Karpas-422 (cell line): ENCODE measurements at regions not wholly inside any gene's neighbourhood (a gene's known extent, or its start where the extent isn't known, plus 50 kb on each side); places are given as distances from the start of the nearest gene placed in this dataset.

Experiments used
- DNase-seq: peaks from one replicate; pipeline ENCODE4 v3.0.0-alpha.2; 2015
- H2AFZ ChIP-seq: fragments of 200-600 bp; sonication (generic); 2 replicates; pipeline ENCODE4 v1.6.1; 2014; ENCODE audit warnings: antibody characterized with exemption, low read length, mixed read lengths
- H3K27ac ChIP-seq: fragments of 200-600 bp; sonication (generic); 2 replicates; pipeline ENCODE4 v1.5.1; 2014; ENCODE audit warnings: mild to moderate bottlenecking, low read length, moderate library complexity
- H3K27me3 ChIP-seq: fragments of 200-600 bp; sonication (generic); 2 replicates; pipeline ENCODE4 v1.6.1; 2014; ENCODE audit warnings: low read length, mixed read lengths
- H3K36me3 ChIP-seq: fragments of 200-600 bp; sonication (generic); 2 replicates; pipeline ENCODE4 v1.6.1; 2014; ENCODE audit warnings: low read length, mixed read lengths; ENCODE audit not compliant: insufficient read depth
- H3K4me1 ChIP-seq: fragments of 200-600 bp; sonication (generic); 2 replicates; pipeline ENCODE4 v1.6.1; 2014; ENCODE audit warnings: mild to moderate bottlenecking, low read length, mixed read lengths
- H3K4me2 ChIP-seq: fragments of 200-600 bp; sonication (generic); 2 replicates; pipeline ENCODE4 v1.6.1; 2014; ENCODE audit warnings: low read length, low read depth, mild to moderate bottlenecking; ENCODE audit not compliant: poor library complexity, severe bottlenecking
- H3K4me3 ChIP-seq: fragments of 200-600 bp; sonication (generic); 2 replicates; pipeline ENCODE4 v1.5.1; 2014; ENCODE audit warnings: mild to moderate bottlenecking, antibody characterized with exemption, low read length, mixed read lengths
- H3K79me2 ChIP-seq: fragments of 200-600 bp; sonication (generic); 2 replicates; pipeline ENCODE4 v1.6.1; 2014; ENCODE audit warnings: mild to moderate bottlenecking, low read length, mixed read lengths
- H3K9ac ChIP-seq: fragments of 200-600 bp; sonication (generic); 2 replicates; pipeline ENCODE4 v1.6.0; 2014; ENCODE audit warnings: low read length
- H3K9me2 ChIP-seq: fragments of 200-600 bp; sonication (generic), shearing (Covaris generic); replicated peaks from 2 replicates; pipeline ENCODE4 v1.6.0; 2014; ENCODE audit warnings: mild to moderate bottlenecking, low read length, moderate library complexity; ENCODE audit not compliant: insufficient read depth
- H3K9me3 ChIP-seq: fragments of 300-700, 200-600 bp; sonication (generic); 2 replicates; pipeline ENCODE4 v1.6.1; 2014; ENCODE audit warnings: low read length, mixed read lengths
- H4K20me1 ChIP-seq: fragments of 200-600 bp; sonication (generic); 2 replicates; pipeline ENCODE4 v1.6.1; 2014; ENCODE audit warnings: mild to moderate bottlenecking, antibody characterized with exemption, low read length, low read depth; ENCODE audit not compliant: insufficient read depth

DNA sequence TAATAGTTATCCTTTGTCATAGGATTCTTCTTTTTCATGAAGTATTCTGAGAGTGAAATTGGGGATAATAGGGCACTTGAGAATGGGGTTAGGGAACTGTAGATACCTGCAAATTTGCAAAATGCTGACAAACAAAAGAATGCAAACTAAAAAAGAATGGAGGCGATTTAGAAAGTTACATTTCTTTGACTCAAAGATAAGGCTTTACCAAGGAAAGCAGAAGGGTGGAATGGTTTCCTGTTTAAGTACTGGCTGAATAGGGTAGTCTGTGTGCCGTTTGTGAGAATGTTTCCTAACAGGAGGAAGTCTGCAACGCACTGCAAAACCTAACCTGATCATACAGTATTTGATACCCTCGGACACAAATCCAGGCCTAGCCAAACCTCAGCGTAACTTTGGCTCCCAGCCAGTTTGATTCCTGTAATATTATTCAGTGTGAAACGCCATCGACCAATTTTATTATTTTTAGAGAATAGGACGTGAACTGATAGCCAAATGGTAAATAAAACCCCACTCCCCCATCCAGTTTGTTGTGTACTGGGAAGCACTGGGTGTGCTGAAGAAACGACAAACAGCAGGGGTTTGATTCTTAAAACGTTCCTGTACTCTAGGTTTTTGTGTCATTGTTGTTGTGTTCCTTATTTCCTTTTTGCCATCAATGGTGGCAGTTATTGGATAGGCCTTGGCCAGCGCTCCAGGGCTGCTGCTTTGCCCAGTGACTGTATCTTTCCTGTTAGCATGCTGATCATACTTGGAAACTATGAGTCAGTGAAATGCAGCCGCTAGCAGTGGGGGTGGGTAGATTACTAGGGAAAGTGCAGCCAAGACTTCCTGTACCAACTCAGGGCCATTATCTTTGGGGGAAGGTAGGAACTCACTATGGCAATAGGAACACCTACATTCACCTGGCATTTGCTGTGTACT lies 148.0 kb upstream of the TBL1XR1 start:
- H2AFZ ChIP-seq: no peak overlapping the region
- no peak overlapping the region for H3K27ac ChIP-seq
- no peaks in the 10 kb centered on the region for H3K9me3 ChIP-seq
- H3K9me2 ChIP-seq: no peaks in the 10 kb centered on the region
- H3K27me3 ChIP-seq: no peaks in the 10 kb centered on the region
- no peak for DNase-seq
- H3K36me3 ChIP-seq: no peaks in the 10 kb centered on the region
- no peaks in the 10 kb centered on the region for H3K79me2 ChIP-seq
- H3K9ac ChIP-seq: no peak overlapping the region
- H3K4me3 ChIP-seq: no peak overlapping the region
- no peaks in the 10 kb centered on the region for H3K4me1 ChIP-seq
- no peaks in the 10 kb centered on the region for H4K20me1 ChIP-seq
- H3K4me2 ChIP-seq: no peak overlapping the region

DNA sequence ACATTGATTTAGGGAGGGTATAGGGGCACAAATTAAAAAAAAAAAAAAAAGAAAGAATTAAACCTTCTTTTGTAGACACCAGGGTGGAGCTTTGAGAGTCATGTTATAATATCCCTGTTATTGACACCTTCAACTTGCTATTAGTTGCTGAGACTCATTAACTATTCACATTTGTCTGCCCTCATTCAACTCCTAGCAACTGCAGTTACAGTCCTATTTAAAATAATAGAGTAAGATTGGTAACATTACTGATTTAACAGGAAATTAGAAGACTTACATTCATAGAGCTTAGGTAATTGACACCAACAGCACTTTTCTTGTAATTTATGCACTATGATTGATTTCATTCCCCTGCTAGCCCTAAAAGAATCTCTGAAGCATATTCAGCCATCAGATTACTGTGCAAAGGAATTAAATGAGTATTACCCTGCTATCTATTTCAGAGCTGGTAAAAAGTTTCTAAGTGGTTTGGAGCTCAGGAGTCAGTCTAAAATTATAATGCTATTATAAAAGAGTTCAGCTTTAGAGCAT lies 148.8 kb upstream of the TBL1XR1 start:
- Histone ChIP-seq H3K4me1 (no peaks in the 10 kb centered on the region), H3K4me2 (no peak overlapping the region), H3K27me3 (no peaks in the 10 kb centered on the region), H3K9me2 (no peaks in the 10 kb centered on the region), H3K27ac (no peak overlapping the region), H2AFZ (no peak overlapping the region), H3K79me2 (no peaks in the 10 kb centered on the region), H3K9ac (no peak overlapping the region), H3K4me3 (no peak overlapping the region), H3K9me3 (no peaks in the 10 kb centered on the region), H3K36me3 (no peaks in the 10 kb centered on the region), H4K20me1 (no peaks in the 10 kb centered on the region)
- DNase-seq: no peak

DNA sequence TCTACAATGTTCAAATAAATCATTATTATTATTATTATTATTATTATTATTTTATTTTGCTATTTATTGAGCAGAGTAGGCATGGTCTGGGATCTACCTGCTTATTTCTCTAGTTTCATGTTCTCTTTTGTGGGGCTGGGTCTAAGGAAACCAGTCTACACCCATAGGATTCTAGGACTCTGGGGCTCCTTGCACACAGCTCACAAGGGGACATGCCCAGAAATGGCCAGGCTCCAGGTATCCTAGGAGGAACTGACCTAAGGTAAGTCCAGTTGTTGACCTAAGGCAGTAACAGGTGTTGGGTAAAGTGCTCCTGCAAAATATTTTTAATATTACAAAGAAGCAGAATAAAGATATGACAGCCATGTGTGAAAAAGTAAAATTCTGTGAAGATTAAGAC lies 149.6 kb upstream of the TBL1XR1 start:
- H3K9me2 ChIP-seq: no peaks in the 10 kb centered on the region

GRCh38 chr3:177347611-177348010 lies 150.3 kb upstream of the TBL1XR1 start:
- no peak overlapping the region for H3K9ac ChIP-seq
- no peak overlapping the region for H3K4me2 ChIP-seq
- H3K4me1 ChIP-seq: peaks cover 6% of the 10 kb centered on the region; the same call in 1 of the 2 replicates
- H3K36me3 ChIP-seq: no peaks in the 10 kb centered on the region
- H3K9me2 ChIP-seq: no peaks in the 10 kb centered on the region
- H3K27ac ChIP-seq: no peak overlapping the region
- no peaks in the 10 kb centered on the region for H3K79me2 ChIP-seq
- no peaks in the 10 kb centered on the region for H3K27me3 ChIP-seq
- no peak overlapping the region for H3K4me3 ChIP-seq
- no peak overlapping the region for H2AFZ ChIP-seq
- DNase-seq: no peak
- H3K9me3 ChIP-seq: no peaks in the 10 kb centered on the region
- H4K20me1 ChIP-seq: no peaks in the 10 kb centered on the region

More for the DNA sequence above, 149.6 kb upstream of the TBL1XR1 start:
- Histone ChIP-seq H3K36me3 (no peaks in the 10 kb centered on the region), H3K4me1 (peaks cover 4% of the 10 kb centered on the region; the same call in 1 of the 2 replicates), H2AFZ (no peak overlapping the region), H3K27me3 (no peaks in the 10 kb centered on the region), H3K4me2 (no peak overlapping the region), H3K9me3 (no peaks in the 10 kb centered on the region), H3K27ac (no peak overlapping the region), H3K79me2 (no peaks in the 10 kb centered on the region), H4K20me1 (no peaks in the 10 kb centered on the region), H3K4me3 (no peak overlapping the region), H3K9ac (no peak overlapping the region)
- DNase-seq: no peak

DNA sequence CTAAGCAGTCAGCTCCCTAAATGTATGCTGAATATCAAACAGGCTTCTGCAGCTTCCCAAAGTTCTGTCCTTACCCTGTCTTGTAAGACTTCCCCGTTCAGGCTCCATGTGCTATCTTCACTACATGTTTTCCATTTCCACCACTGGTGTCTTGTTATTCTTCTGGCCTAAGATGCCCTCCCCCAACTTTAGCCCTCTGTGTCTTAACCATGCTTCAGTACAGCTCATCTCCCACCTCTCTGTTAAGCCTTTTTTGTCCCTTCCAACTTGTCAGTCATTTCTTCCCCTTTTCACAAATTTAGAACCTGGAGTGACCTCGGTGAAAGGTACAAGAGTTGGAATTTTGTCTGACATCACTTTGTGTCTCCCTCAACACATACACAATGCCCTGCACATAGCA lies 151.7 kb upstream of the TBL1XR1 start:
- Histone ChIP-seq H3K4me2 (no peak overlapping the region), H3K9ac (no peak overlapping the region), H3K9me2 (no peaks in the 10 kb centered on the region), H4K20me1 (no peaks in the 10 kb centered on the region), H2AFZ (no peak overlapping the region), H3K4me3 (no peak overlapping the region), H3K4me1 (peaks cover 6% of the 10 kb centered on the region; the same call in 1 of the 2 replicates), H3K79me2 (no peaks in the 10 kb centered on the region), H3K9me3 (no peaks in the 10 kb centered on the region), H3K27ac (no peak overlapping the region), H3K27me3 (no peaks in the 10 kb centered on the region), H3K36me3 (no peaks in the 10 kb centered on the region)
- DNase-seq: no peak

- no peak for DNase-seq
- Histone ChIP-seq H3K9me3 (no peaks in the 10 kb centered on the region), H3K27ac (no peak overlapping the region), H4K20me1 (no peaks in the 10 kb centered on the region), H3K79me2 (no peaks in the 10 kb centered on the region), H3K27me3 (no peaks in the 10 kb centered on the region), H3K9ac (no peak overlapping the region), H3K36me3 (no peaks in the 10 kb centered on the region), H3K9me2 (no peaks in the 10 kb centered on the region), H3K4me1 (peaks cover 6% of the 10 kb centered on the region; the same call in 1 of the 2 replicates), H3K4me3 (no peak overlapping the region), H2AFZ (no peak overlapping the region), H3K4me2 (no peak overlapping the region)
Measured at GRCh38 chr3:177349384-177349783, 152.1 kb upstream of the TBL1XR1 start.

GRCh38 chr3:177350121-177350520 lies 152.8 kb upstream of the TBL1XR1 start:
- no peak overlapping the region for H2AFZ ChIP-seq
- H3K27ac ChIP-seq: no peak overlapping the region
- no peaks in the 10 kb centered on the region for H3K9me3 ChIP-seq
- no peaks in the 10 kb centered on the region for H3K9me2 ChIP-seq
- no peaks in the 10 kb centered on the region for H3K79me2 ChIP-seq
- H3K9ac ChIP-seq: no peak overlapping the region
- H3K27me3 ChIP-seq: no peaks in the 10 kb centered on the region
- H4K20me1 ChIP-seq: no peaks in the 10 kb centered on the region
- no peak overlapping the region for H3K4me2 ChIP-seq
- no peak overlapping the region for H3K4me3 ChIP-seq
- H3K4me1 ChIP-seq: peaks cover 6% of the 10 kb centered on the region; the same call in 1 of the 2 replicates
- H3K36me3 ChIP-seq: no peaks in the 10 kb centered on the region
- DNase-seq: no peak

DNA sequence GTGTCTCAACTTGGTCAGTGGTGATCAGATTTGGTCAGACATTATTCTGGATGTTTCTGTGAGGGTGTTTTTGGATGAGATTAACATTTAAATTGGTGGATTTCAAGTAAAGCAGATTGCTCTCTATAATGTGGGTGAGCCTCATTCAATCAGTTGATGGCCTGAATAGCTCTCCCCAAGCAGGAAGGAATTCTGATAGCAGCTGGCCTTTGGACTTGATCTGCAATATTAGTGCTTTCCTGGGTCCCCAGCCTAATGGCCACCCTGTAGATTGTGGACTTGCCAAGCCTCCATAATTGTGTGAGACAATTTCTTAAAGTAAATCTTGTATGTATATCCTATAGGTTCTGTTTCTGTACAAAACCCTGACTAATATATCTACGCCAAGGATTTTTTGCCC lies 153.9 kb upstream of the TBL1XR1 start:
- H3K79me2 ChIP-seq: no peaks in the 10 kb centered on the region
- no peaks in the 10 kb centered on the region for H3K27me3 ChIP-seq
- no peak for DNase-seq
- no peaks in the 10 kb centered on the region for H3K9me2 ChIP-seq
- H3K9me3 ChIP-seq: no peaks in the 10 kb centered on the region
- H3K4me2 ChIP-seq: no peak overlapping the region
- H4K20me1 ChIP-seq: no peaks in the 10 kb centered on the region
- H2AFZ ChIP-seq: no peak overlapping the region
- H3K27ac ChIP-seq: no peak overlapping the region
- H3K9ac ChIP-seq: no peak overlapping the region
- H3K4me3 ChIP-seq: no peak overlapping the region
- no peaks in the 10 kb centered on the region for H3K36me3 ChIP-seq
- peaks cover 6% of the 10 kb centered on the region; the same call in 1 of the 2 replicates for H3K4me1 ChIP-seq
